Kidney (tissue), 13 donors: ENCODE measurements at regions not wholly inside any gene's neighbourhood (a gene's known extent, or its start where the extent isn't known, plus 50 kb on each side); places are given as distances from the start of the nearest gene placed in this dataset.

Experiments
- DNase-seq, 5 donors: peaks; one replicate each; pipeline ENCODE4 v3.0.0-alpha.2; 2013 to 2020
- FAIRE-seq: peaks from 2 replicates; lab custom pipeline; 2012; peaks lifted over from hg19 to GRCh38; lab: Jason Lieb, UNC
- H3K27ac ChIP-seq, 2 donors: one replicate each; pipeline ENCODE4 v1.7.0; 2013; ENCODE audit warnings: low read depth in 2 of 2, low read length in 2 of 2, inconsistent platforms in 1 of 2
- H3K27me3 ChIP-seq: one replicate; pipeline ENCODE4 v1.7.1; 2013; ENCODE audit warnings: low read length, inconsistent platforms; ENCODE audit not compliant: control insufficient read depth, insufficient read depth
- H3K36me3 ChIP-seq, 3 donors: one replicate each; pipeline versions ENCODE4 v1.7.0 to v1.7.1; 2013; ENCODE audit warnings: low read length in 3 of 3, control low read depth in 1 of 3, inconsistent platforms in 1 of 3; ENCODE audit not compliant: insufficient read depth in 3 of 3, control insufficient read depth in 2 of 3
- H3K4me1 ChIP-seq, 3 donors: one replicate each; pipeline versions ENCODE4 v1.7.0 to v1.7.1; 2013; ENCODE audit warnings: low read length in 3 of 3, inconsistent platforms in 1 of 3, low read depth in 1 of 3; ENCODE audit not compliant: control insufficient read depth in 2 of 3, insufficient read depth in 2 of 3
- H3K4me3 ChIP-seq, 3 donors: one replicate each; pipeline versions ENCODE4 v1.7.0 to v1.8.1; 2013; ENCODE audit warnings: low read length in 3 of 3, control low read depth in 1 of 3, inconsistent platforms in 1 of 3
- H3K9ac ChIP-seq, 3 donors: one replicate each; pipeline versions ENCODE4 v1.7.0 to v1.7.1; 2013; ENCODE audit warnings: low read length in 3 of 3, control low read depth in 1 of 3, inconsistent platforms in 1 of 3
- H3K9me3 ChIP-seq, 3 donors: one replicate each; pipeline versions ENCODE4 v1.7.0 to v1.7.1; 2013; ENCODE audit warnings: low read length in 3 of 3, control low read depth in 1 of 3, inconsistent platforms in 1 of 3; ENCODE audit not compliant: control insufficient read depth in 2 of 3, insufficient read depth in 1 of 3
- intact Hi-C: fragments of 100-400 bp; cut with DNase I; formaldehyde crosslinking; loops from one replicate; pipeline ENCODE4 v1.11.1; 2022
- TF ChIP-seq, protein P1 (sequence below): IDR thresholded peaks from 3 replicates; pipeline ENCODE4 v1.5.1; 2012; ENCODE audit warnings: mild to moderate bottlenecking, moderate library complexity, borderline replicate concordance; ENCODE audit not compliant: insufficient read depth; ENCODE audit errors: extremely low read depth
- donor health status: control.
- donor health status: control.
- donor health status: control.
- donor health status: control.
- donor health status: control.
- donor health status: DM: yes; HTN: yes; CAD: no.
- donor health status: Normal renal cell carcinoma (clear cell type).

- TF ChIP-seq, protein P1, sequence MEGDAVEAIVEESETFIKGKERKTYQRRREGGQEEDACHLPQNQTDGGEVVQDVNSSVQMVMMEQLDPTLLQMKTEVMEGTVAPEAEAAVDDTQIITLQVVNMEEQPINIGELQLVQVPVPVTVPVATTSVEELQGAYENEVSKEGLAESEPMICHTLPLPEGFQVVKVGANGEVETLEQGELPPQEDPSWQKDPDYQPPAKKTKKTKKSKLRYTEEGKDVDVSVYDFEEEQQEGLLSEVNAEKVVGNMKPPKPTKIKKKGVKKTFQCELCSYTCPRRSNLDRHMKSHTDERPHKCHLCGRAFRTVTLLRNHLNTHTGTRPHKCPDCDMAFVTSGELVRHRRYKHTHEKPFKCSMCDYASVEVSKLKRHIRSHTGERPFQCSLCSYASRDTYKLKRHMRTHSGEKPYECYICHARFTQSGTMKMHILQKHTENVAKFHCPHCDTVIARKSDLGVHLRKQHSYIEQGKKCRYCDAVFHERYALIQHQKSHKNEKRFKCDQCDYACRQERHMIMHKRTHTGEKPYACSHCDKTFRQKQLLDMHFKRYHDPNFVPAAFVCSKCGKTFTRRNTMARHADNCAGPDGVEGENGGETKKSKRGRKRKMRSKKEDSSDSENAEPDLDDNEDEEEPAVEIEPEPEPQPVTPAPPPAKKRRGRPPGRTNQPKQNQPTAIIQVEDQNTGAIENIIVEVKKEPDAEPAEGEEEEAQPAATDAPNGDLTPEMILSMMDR: no peak
- H3K9ac ChIP-seq: no peak overlapping the region
- FAIRE-seq (no peak), DNase-seq (no peak)
- H3K27me3 ChIP-seq: no peaks in the 10 kb centered on the region
- H3K9me3 ChIP-seq: peaks cover 0 to 14% (median 2%) of the 10 kb centered on the region in 3 donors
- no peak overlapping the region for H3K27ac ChIP-seq
- no peaks in the 10 kb centered on the region for H3K36me3 ChIP-seq
- no peaks in the 10 kb centered on the region for H3K4me1 ChIP-seq
- H3K4me3 ChIP-seq: no peak overlapping the region
- intact Hi-C loops: no loop called here
These were observed 239.8 kb upstream of the FAR2 start for GRCh38 chr12:28909291-28909690.

GRCh38 chr12:28925719-28926376 lies 223.2 kb upstream of the FAR2 start:
- TF ChIP-seq, protein P1: no peak
- Histone ChIP-seq H3K4me3 (no peak overlapping the region), H3K36me3 (no peaks in the 10 kb centered on the region), H3K4me1 (no peaks in the 10 kb centered on the region), H3K9ac (no peak overlapping the region), H3K27ac (no peak overlapping the region), H3K27me3 (no peaks in the 10 kb centered on the region), H3K9me3 (peaks cover 0 to 12% (median 0%) of the 10 kb centered on the region in 3 donors)
- DNase-seq: no peak
- no peak for FAIRE-seq
- intact Hi-C loops: no loop called here

DNA sequence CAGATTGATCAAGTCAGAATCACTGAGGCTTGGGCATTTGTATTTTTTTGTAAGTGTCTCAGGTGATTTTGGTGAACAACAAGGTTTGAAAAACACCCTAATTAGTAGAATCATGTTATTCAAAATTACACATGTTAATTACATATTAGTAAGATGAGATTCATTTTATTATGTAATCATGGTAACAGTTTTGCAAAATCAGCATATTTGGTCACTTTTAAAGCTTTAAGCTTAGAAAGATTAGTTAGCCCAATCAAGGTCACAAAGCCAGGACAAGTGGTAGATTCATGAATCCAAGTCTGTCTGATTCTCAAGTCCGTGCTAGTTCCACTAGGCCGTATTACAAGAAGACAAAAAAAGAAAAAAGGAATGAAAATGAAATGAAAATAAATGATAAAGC lies 218.4 kb upstream of the FAR2 start:
- DNase-seq (no peak), FAIRE-seq (no peak)
- H3K4me1 ChIP-seq: no peaks in the 10 kb centered on the region
- no peaks in the 10 kb centered on the region for H3K27me3 ChIP-seq
- intact Hi-C loops: no loop called here
- H3K36me3 ChIP-seq: no peaks in the 10 kb centered on the region
- TF ChIP-seq, protein P1: no peak
- H3K9me3 ChIP-seq: no peaks in the 10 kb centered on the region
- no peak overlapping the region for H3K4me3 ChIP-seq
- H3K9ac ChIP-seq: no peak overlapping the region
- no peak overlapping the region for H3K27ac ChIP-seq

- DNase-seq (no peak), FAIRE-seq (no peak)
These were observed 215.9 kb upstream of the FAR2 start for GRCh38 chr12:28933176-28933575.

More at GRCh38 chr12:28933176-28933575, 215.9 kb upstream of the FAR2 start:
- no peaks in the 10 kb centered on the region for H3K27me3 ChIP-seq
- H3K4me3 ChIP-seq: no peak overlapping the region
- no peak overlapping the region for H3K27ac ChIP-seq
- no peaks in the 10 kb centered on the region for H3K4me1 ChIP-seq
- TF ChIP-seq, protein P1: no peak
- intact Hi-C loops: no loop called here
- no peaks in the 10 kb centered on the region for H3K9me3 ChIP-seq
- no peak overlapping the region for H3K9ac ChIP-seq
- H3K36me3 ChIP-seq: no peaks in the 10 kb centered on the region
